ENCODE measurements at regions not wholly inside any gene's neighbourhood (a gene's known extent, or its start where the extent isn't known, plus 50 kb on each side); places are given as distances from the start of the nearest gene placed in this dataset.

- TF ChIP-seq POLR2A (IDR thresholded peaks at IDR 0.05): no peak
- TF ChIP-seq CTCF (IDR thresholded peaks at IDR 0.05): no peak
Measured at GRCh38 chr5:14060218-14060617, 82.9 kb upstream of the TRIO start.

Data from testis (tissue), 2 donors.